ENCODE measurements at regions not wholly inside any gene's neighbourhood (a gene's known extent, or its start where the extent isn't known, plus 50 kb on each side); places are given as distances from the start of the nearest gene placed in this dataset.

GRCh38 chr5:167920589-167920988 lies 370.9 kb upstream of the WWC1 start:
- TF ChIP-seq CTCF (IDR thresholded peaks at IDR 0.05 in 8 of 11, conservative IDR thresholded peaks at IDR 0.05 in 3 of 11) (no peak), POLR2A (IDR thresholded peaks at IDR 0.05) (no peak), POLR2AphosphoS5 (IDR thresholded peaks at IDR 0.05) (no peak)
